GM21528 (cell line): ENCODE measurements at regions not wholly inside any gene's neighbourhood (a gene's known extent, or its start where the extent isn't known, plus 50 kb on each side); places are given as distances from the start of the nearest gene placed in this dataset.
"Not testable (repeated sequence)": the region's sequence is repeated elsewhere in the genome, so short reads cannot be mapped to it uniquely, and the experiment has no call there.

ENCODE experiments used
- ATAC-seq: cut with Tn5 transposase; IDR thresholded peaks from one replicate; pipeline ENCODE4 v1.9.1; 2021; ENCODE audit warnings: mild to moderate bottlenecking, moderate library complexity; ENCODE audit not compliant: unreplicated experiment, low FRiP score

DNA sequence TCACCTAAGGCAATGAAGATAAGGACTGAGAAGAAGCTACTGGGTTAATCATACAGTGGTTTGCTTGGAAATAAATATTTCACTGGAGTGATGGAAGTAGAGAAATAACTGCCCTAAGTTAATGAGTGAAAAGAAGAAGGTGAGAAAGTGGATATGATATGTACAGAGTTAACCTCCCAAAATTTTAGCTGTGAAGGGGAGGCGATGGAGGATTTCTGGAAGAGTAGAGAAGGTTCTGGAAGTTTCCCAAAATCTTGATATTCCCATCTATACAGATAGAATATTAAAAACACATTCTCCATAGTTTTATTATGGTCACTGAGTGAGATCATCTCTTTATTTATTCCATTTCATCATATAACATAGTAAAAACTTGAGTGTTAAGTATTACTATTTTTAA is 296.6 kb upstream of the RGPD4 start:
- no peak for ATAC-seq

DNA sequence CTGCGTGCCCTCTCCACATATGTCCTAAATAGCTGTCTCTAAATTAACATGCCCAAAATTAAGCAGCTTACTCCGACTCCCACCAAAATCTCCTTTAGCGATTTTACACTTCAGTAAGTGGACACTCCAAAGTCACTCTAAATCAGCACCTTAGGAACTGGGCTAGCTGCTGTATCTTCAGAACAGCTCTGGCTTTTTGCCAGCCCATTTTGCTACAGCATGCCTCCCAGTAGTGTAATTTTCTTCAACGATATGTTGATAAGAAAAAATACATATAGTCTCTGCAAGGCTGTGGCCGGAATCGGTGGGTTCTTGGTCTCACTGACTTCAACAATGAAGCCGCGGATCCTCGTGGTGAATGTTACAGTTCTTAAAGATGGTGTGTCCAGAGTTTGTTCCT is 291.8 kb upstream of the RGPD4 start:
- no peak for ATAC-seq

DNA sequence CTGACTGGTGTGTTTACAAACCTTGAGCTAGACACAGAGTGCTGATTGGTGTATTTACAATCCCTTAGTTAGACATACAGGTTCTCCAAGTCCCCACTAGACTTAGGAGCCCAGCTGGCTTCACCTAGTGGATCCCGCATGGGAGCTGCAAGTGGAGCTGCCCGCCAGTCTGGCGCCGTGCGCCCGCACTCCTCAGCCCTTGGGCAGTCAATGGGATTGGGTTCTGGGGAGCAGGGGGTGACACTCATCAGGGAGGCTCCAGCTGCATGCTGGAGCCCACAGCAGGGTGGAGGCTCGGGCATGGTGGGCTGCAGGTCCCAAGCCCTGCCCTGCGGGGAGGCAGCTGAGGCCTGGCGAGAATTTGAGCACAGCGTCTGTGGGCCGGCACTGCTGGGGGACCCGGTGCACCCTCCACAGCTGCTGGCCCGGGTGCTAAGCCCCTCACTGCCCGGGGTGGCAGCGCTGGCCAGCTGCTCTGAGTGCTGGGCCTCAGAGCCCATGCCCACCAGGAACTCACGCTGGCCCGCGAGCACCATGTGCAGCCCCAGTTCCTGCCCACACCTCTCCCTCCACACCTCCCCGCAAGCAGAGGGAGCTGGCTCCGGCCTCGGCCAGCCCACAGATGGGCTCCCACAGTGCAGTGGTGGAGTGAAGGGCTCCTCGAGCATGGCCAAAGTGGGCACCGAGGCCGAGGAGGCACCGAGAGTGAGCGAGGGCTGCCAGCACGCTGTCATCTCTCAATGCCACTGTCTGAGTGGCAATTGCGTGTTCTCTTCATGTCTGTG is 290.6 kb upstream of the RGPD4 start:
- ATAC-seq, result not testable (repeated sequence)

DNA sequence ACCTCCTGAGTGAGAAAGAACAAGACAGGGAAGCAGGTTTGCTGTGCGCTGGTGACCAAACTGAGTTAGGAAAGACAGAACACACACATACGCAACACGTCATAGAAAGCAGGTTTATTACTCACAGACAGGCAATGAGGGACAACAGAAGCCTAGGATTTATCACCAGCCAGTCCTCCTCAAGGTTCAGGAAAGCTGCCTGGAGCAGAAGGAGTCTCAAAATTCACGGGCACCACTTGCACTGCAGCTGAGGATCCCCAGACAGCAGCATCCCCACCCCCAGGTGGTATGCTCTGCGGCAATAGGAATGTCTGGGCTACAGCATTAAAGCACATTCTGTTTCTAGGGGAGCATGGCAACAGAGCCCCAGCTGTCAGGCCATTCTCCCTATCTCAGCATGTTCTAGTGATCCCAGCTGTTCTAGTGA is 284.4 kb upstream of the RGPD4 start:
- ATAC-seq, result no peak

DNA sequence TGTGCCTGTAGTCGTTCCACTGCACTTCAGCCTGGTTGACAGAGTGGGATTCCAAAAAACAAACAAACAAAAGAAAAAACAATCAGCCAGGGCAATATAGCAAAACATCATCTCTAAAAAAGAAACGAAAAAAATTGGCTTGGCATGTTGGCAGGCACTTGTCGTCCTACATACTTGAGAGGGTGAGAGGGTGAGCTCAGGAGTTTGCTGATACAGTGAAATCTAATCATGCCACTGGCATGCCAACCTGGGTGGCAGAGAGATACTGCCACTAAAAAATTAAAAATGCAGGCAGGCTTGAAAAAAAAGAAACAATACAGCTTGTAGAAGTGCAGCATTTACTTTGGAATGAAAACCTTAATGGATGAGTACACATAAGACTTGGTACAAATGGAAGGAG is 282.9 kb upstream of the RGPD4 start:
- ATAC-seq, result no peak

DNA sequence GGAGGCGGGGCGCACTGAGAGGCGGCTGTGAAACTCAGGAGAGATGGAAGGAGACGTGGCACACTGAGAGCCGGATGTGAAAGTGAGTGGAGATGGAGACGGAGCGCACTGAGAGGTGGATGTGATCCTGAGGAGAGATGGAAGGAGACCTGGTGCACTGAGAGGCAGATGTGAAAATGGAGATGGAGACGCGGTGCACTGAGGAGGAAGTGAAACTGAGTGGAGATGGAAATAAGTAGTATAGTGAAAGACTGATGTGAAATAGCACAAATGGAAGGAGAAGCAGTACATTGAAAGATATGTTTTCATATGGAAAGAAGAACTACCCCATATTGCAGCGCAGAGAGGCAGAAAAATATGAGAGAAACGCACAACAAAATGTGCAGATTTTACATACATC is 281.6 kb upstream of the RGPD4 start:
- no peak for ATAC-seq

DNA sequence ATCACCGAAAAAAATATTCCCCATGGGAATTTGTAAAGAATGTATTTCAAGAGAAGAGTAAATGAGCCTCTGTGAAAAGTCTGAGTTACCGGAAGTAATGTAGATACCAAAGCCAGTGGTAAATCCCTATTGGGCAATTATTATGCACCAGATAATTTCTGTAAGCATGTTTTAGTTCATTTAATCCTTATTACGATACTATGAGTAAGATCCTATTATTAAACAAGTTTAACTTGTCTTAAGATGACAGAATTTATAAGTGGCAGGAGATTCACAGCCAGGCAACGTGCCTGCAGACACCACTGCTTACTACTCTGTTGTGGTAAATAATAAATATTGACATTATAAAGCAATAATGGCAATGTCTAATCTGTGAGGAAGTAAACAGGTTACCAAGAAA is 280.8 kb upstream of the RGPD4 start:
- no peak for ATAC-seq

DNA sequence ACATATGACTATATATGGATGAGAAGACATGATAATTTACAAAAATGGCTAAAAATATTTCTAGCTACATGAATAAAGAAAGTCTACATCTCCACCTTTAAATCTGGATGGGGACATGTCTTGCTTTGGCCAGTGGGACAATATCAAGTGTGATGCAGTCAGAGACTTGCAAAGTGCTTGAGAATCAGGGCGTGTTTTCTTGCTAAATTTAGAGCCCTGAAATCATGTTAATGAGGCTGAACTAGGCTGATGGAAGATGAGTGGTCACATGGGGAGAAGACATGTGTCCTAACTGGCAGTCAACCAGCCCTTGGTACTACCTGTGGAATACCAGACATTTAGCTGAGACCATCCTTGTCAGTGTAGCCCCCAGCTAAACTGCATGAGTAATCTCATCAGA is 278.5 kb upstream of the RGPD4 start:
- ATAC-seq, result no peak

DNA sequence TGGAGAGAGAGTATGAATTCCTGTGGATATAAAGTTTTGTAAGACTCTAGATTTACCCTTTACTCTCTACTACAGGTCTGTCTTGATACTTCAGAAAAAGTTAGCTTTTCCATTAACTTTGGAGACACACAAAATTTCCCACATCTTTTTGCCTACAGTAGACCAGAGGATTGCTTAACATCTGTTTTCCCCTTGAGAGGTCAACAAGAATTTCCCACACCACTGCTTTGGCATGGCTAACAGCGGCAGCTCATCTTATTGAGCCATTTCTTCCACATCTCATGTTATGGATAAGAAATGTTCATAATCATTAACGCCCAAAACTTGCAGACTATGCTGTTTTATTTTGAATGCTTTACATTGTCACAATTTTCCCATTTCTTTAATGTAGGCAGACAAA is 273.6 kb upstream of the RGPD4 start:
- no peak for ATAC-seq

DNA sequence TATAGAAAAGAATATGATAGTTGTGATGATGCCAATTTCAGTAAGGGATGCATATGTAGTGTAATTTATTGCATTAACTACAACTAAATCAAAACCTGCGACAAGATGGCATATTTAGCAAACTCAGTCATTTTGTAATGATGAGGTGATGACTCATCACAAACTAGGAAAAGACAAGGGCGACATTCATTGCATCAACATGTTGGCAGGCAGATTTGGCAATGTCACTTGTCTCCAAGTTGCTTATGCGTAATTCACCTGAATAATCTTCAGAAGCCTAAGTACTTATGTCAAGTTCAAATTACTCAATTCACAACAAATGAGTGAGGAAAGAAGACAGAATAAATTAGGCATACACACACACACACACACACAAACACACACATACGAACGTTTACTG is 273.2 kb upstream of the RGPD4 start:
- no peak for ATAC-seq

DNA sequence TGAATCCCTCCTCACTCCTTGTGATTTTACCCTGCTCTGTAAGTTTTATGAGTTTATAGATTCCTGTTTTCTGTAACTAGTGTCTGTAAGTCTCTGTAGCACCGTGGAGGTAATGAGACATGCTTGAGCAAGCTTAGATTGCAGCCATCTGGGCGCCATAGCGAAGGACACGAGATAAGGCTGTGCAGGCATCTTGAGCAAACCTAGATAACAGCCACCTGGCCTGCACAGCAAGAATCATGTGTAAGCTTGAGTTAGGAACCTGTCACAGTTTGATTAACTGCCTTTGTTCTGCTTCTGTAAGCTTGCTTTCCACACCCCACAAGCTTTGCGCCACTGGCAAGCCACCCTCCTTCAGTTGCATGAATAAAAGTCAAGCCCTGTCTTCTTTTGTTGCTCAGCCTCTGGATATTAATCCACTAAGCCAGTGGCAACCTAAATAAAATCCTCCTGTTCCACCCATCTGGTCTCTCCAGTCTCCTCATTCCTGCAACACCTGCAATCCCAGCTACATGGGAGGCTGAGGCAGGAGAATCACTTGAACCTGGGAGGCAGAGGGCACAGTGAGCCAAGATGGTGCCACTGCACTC is 270.6 kb upstream of the RGPD4 start:
- no peak for ATAC-seq

DNA sequence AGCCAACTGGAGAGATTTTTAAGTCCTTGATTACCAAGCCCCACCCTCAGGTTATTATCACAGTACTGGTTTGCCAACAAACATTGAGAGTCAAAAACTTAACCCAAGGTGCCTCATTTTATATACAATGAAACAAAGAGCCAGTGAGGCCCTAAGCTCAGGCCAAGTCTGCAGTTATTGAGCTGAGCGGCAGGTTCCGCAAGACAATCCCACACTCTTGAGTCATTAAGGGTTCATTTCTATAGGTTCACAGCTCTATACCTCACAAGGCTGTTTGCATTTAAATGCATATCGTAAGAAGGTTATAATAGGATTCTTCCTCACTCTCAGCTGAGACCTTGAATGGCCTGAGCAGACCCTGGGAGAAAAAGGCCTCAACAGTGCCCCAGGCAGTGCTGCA is 268.4 kb upstream of the RGPD4 start:
- ATAC-seq, result no peak

DNA sequence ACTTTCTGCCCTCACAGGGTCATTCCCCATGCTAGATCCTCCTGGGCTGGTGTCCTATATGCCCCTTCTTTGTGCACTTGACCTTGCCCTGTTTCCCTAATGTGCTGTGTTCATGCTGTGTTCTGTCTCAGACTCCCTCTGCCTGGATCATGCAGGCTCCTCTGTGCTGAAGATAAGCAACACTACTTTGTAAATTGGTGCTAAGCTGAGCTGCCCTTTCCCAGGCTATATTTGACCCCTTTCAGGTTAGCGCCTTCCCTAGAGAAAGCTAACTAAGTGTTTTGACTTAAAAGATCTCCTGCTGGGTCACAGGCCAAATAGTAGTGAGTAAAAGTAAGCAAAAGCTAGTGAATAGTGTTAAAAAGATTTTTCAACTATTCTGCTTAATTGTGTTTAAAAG is 257.2 kb upstream of the RGPD4 start:
- no peak for ATAC-seq

DNA sequence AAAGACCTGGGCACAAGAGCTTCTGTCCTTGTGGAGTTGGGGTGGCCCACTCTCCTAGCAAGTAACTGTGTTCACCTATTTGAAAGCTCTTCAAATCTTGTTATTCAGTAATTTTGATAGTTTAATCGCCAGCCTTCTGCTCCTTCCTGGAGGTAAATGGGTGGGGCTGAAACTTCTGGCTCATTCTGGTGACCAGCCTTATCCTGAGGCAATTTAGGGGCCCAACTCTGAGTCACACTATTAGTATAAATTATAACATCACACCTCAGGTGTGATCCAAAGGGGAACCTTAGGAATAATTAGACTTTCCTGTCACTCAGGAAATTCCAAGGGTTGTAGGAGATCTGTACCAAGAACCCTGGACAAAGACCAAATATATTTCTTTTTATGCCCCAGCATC is 255.8 kb upstream of the RGPD4 start:
- no peak for ATAC-seq

DNA sequence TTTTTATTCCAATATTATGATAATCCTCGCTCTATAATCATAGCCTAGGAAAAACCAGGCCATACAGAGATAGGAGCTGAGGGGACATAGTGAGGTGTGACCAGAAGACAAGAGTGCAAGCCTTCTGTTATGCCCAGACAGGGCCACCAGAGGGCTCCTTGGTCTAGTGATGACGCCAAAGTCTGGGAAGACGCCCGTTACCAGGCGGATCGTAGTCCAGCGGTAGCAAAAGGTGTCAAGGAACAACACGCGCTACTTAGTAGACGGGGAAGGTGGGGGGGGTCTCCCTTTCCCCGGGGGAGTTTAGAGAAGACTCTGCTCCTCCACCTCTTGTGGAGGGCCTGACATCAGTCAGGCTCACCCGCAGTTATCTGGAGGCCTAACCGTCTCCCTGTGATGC is 253.8 kb upstream of the RGPD4 start:
- not testable (repeated sequence) for ATAC-seq

DNA sequence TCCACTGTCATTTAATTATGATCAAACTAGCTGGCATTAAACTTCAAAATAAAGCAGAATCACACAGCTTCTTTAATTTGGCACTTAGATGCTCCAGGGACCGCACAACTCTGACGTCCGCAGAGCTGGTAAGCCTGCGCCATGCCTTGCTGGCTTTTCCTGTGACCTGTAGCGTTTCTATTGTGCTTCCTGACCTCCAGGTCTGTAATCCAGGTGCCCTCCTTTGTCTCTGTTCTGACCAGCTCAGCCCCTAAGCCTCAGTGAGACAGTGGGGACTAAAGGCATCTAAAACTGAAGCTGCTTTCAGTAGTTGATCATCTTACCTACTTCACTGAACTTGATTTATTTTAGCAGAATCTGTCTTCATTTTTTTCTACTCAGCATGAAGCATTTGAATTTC is 249.7 kb upstream of the RGPD4 start:
- ATAC-seq, result no peak

DNA sequence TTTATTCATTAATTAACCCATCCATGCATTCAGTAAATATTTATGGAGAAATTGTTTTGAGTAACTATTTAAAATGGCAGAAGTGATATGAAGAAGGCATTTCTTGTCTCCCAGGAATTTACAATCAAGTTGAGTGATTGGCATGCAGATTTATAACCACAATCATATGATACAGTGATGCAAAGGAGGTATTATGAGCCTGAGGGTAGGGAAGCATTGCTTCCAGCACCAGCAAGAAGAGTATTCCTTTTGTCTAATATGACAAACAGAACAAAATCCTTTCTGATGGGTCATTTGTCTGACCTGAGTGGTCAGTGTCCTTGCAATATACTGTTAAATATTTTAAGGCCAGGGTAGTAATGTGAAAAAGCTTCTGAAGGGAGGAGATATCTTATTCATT is 244.2 kb upstream of the RGPD4 start:
- ATAC-seq, result no peak

DNA sequence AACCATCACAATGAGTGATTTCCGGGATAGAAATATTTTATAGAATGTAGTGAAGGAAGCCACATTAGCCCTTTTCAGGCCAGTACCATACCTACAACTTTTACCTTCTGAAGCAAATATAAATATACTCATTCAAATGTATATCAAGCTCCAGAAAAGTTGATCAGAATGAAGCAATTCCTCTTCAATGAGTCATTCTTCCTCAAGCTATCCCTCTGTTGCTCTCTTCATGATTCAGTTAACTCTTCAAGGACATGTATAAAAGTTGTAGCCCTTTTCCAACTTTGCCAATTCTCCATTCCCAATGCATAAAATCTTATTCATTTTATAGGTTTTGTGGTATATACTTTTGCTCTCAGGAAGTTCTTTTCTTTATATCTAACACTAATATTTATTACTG is 242.1 kb upstream of the RGPD4 start:
- no peak for ATAC-seq

DNA sequence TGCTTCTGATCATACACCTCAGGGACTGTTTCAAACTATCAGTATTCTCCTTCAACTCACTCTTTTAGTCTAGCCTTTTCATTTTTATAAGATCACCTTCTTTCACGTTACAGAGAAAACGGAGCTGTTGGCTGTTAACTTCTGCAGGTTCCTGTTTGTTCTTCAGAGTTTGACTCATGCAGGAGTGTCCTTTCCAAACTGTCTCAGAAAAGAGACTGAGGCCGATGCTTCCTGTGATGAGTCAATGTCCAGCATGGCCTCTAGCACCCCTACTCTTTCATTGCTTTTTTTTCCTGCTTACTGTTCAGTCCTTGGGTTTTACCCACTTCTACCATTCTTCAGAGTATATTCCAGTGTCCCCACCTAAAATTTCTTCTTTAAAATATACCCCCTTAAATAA is 240.8 kb upstream of the RGPD4 start:
- ATAC-seq, result no peak

DNA sequence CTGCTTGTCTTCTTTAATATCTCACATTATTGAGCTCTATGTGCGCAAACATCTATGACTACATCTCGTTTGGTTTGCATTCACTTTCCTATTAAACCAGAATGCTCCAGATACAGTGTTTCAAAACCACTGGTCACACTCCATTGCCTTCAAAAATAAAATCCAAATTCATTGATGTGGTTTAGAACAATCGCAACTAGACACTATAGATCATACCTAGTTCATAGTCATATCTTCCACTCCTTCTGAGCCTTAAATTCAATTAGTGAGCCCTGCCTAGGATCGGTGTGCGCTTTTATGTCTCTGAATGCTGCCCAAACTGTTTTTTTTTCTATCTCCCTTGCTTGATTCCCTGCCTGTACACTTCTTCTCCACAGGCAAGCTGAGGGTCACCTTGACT is 238.5 kb upstream of the RGPD4 start:
- no peak for ATAC-seq

DNA sequence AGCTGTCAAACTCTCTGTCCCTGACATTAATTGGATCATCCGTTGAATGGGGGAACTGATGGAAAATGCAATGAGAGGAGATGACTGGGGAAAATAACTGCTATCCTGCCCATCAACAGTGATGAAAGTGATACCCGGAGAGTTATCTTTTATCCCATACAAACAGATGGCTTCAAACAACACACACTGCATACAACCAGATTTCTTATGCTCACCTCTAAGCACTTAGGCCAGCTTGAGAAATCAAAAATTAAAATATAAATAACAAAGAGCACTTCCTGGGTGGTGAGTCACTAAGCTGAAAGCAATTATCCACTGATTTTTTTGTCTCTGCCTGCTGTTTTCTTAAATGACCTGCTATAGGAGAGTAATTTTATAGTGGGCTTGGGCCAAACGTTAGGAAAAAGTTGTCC is 237.6 kb upstream of the RGPD4 start:
- no peak for ATAC-seq

DNA sequence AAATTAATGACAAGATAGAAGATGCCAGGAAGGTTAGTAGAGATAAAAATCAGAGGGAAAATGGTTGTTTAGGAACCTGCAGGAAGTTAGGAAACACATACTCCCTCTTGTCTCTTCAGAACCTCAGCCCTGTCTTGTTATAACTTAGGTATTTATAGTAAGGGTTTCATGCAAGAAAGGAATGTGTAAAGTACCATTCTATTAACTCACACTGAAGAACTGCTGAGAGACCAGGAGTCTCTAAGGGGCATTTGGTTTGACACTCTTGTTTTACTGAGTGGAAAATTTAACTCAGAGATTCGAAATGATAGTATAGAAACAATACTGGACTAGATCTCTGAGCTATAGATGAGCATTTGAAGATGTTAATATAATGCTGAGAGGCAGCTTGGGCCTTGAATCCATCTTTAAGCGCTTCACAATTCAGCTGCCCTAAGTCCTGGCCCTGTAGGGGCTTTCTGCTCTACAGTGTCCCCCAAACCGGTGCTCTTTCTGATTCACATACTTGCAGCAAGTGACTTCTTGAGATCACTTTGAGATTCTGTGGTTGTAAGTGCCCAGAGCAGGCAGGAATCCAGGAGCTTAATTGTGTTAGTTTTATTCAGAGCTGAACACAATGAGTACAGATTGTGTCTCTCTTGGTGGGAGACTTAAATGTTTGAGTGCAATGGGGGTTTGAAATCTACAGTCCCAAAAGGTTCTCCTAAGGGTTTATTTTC is 235.0 kb upstream of the RGPD4 start:
- ATAC-seq, result no peak
